HG02884 (cell line): ENCODE measurements at regions not wholly inside any gene's neighbourhood (a gene's known extent, or its start where the extent isn't known, plus 50 kb on each side); places are given as distances from the start of the nearest gene placed in this dataset.
"Not testable (repeated sequence)": the region's sequence is repeated elsewhere in the genome, so short reads cannot be mapped to it uniquely, and the experiment has no call there.

Source experiments
- ATAC-seq: cut with Tn5 transposase; IDR thresholded peaks from one replicate; pipeline ENCODE4 v1.9.1; 2021; ENCODE audit warnings: mild to moderate bottlenecking, moderate library complexity; ENCODE audit not compliant: unreplicated experiment

- no peak for ATAC-seq
Measured at GRCh38 chr9:21688108-21689102, 114.0 kb upstream of the MTAP start.

DNA sequence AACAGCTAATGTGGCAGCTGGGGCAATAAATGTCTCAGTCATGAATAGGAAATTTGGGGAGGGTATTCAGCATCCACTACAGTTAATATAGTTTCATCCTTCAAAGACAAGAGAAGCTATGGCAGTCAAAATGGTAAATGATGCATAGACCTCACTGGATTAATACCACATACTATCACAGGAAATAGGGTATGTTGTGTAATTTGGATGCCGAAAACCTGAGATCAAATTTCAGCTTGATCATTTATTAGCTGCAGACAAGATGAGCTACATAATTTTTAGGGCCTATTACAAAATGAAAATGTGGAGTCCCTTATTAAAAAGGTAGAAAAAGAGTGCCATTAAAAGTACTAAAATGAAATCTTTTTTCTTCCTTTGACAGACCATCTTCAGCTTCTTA lies 112.6 kb upstream of the MTAP start:
- ATAC-seq: no peak

DNA sequence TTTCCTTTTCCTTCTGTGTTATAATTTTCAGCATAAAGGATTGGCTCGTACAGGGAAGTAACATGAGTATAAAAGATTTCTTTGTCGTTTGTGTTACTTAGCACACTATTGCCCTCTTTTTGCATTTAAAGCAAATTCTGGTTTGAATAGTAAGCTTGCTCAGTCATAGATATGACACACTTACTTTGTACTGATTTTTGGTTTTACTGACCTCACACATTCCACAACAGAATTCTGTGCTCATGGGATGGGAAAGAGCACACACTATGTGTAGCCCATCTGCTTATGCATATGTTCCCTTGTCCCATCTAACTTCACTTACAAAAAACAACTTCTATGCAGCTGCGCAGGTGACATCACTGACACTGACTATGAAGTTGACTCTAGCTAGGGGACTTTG lies 111.9 kb upstream of the MTAP start:
- no peak for ATAC-seq

- ATAC-seq: no peak
Measured at GRCh38 chr9:21692390-21692789, 110.0 kb upstream of the MTAP start.

DNA sequence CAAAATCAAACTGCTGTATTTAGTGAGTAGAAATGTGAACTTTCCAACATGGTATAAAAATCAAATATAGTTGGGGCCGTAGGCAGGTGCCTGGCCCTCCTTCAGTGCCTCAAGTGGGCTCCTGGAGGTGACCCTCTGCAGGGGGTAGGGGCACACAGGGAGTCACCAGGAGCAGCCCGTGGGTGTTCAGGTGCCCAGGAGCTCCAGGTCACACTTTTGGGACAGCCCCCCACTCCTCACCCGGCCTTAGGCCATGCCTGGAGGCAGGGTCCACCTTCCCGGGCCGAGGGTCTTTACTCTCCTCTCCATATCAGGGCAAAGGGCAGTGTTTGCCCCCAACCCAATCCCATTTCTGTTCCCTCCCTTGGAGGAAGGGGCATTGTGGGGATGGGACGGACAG lies 108.0 kb upstream of the MTAP start:
- no peak for ATAC-seq

GRCh38 chr9:21695443-21695842 lies 107.0 kb upstream of the MTAP start:
- no peak for ATAC-seq

DNA sequence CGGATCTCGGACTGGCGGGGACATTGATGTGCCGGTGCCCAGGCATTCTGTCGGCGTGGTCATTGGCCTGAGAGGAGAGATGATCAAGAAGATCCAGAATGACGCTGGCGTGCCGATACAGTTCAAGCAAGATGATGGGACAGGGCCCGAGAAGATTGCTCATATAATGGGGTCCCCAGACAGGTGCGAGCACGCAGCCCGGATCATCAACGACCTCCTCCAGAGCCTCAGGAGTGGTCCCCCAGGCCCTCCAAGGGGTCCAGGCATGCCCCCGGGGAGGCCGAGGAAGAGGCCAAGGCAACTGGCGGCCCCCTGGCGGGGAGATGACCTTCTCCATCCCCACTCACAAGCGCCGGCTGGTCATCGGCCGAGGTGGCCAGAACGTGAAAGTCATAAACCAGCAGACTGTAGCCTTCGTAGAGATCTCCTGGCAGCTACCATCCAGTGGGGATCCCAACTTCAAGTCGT lies 106.5 kb upstream of the MTAP start:
- ATAC-seq: no peak

- no peak for ATAC-seq
Measured at GRCh38 chr9:21696411-21696871, 106.0 kb upstream of the MTAP start.

DNA sequence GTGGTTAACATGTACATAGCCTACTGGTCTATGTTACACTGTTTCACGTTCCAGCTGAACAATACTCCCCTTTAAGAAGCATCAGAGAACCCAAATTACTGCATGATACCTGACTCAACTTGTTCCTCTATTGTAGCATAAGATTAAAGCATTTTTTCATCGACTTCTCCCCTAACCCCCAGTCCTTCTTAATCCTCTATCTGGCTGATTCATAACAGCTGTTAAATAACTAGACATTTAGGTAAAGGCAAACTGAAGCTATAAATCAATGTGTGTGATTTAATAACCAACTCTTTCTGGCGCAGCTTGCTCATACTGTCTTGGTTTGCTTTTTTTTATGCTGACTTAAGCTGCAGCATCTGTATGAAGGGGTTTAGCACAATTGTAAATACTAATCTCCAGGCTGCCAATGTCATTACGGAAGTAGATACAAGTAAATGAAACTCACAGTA lies 94.2 kb upstream of the MTAP start:
- ATAC-seq: no peak

- ATAC-seq: no peak
Measured at GRCh38 chr9:21708856-21709255, 93.6 kb upstream of the MTAP start.

DNA sequence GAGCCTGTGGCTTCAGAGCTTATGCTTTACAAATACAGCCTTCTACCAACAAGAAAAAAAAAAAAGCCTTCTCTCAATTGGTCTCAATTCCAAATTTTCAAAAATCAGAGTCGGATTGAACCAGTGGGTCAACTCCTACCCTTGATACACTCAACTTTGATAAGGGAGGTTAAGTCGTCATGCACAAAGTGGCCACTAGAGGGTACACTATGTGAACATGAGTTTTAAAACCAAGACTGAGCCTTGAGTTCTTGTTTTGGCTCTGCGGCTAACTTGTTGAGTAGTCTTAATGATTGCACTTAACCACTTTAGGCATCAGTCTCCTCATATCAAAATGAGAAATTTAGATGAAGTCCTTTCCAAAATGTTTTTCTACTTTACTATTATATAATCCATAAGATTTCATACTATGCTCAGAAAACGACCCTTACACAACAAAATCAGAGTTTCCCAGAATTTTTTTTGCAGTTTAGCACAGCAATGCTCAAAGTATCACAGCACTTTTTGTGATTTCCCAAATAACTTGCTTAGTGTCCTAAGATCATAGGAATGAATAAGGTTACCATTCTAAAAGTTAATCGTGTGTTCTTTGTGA lies 92.9 kb upstream of the MTAP start:
- ATAC-seq: peak; percentile 61

DNA sequence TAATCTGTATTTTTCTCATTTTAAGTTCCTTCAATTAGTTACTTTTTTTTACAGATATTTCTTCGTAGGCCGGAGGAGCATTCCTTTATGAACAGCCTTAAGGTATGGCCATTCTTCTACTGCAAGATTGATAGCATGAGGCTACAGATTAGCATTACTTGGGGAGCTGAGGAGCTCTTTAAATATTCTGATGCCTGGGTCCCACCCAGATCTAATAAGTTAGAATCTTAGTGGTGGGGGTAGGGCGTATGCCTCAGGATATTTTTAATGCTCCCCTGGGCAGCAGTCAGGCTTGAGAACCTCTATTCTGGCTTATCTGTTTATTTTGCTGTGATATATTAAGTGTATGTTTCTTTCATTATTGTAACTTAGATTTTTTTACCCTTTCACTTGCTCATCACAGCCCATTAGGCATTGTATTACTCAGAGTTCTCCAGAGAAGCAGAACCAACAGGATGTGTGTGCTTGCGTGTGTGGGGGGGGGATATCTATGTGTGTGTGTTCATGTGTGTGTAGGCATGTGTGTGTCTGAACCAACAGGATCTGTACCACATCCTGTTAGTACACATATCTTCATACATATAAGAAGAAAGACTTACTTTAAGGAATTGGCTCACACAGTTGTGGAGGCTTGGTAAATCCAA lies 91.8 kb upstream of the MTAP start:
- ATAC-seq: no peak

- peak; percentile 76 for ATAC-seq
Measured at GRCh38 chr9:21711504-21711903, 90.9 kb upstream of the MTAP start.

GRCh38 chr9:21715408-21715807 lies 87.0 kb upstream of the MTAP start:
- ATAC-seq: no peak

- no peak for ATAC-seq
Measured at GRCh38 chr9:21720758-21721157, 81.7 kb upstream of the MTAP start.

DNA sequence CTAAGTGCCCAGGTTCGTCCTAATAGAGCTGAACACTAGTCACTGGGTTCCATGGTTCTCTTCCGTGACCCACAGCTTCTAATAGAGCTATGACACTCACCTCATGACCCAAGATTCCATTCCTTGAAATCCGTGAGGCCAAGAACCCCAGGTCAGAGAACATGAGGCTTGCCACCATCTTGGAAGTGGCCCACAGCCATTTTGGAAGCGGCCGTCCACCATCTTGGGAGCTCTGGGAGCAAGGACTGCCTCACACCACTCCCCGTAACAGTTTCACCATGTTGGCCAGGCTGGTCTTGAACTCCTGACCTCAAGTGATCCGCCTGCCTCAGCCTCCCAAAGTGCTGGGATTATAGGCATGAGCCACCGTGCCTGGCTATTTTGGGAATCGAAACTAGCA lies 75.0 kb upstream of the MTAP start:
- not testable (repeated sequence) for ATAC-seq

GRCh38 chr9:21728781-21729180 lies 73.7 kb upstream of the MTAP start:
- no peak for ATAC-seq

GRCh38 chr9:21729648-21730047 lies 72.8 kb upstream of the MTAP start:
- no peak for ATAC-seq

DNA sequence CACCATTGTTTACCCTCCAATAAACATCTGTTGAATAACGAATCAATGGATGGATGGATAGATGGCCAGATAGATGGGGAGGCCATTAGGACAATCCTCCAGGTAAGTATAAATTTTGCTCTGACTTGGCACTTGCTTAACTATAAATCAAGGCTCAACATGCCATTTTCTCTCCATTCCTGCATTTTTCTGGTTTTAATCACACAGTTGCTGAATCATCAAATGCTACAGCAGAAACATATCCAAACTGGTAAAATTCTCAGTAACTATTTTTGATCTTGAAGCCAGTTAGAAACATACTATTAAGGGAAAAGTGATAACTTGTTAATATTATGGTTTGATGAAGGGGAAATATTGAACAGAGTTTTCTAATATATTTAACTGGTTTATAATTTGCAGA lies 71.5 kb upstream of the MTAP start:
- no peak for ATAC-seq

DNA sequence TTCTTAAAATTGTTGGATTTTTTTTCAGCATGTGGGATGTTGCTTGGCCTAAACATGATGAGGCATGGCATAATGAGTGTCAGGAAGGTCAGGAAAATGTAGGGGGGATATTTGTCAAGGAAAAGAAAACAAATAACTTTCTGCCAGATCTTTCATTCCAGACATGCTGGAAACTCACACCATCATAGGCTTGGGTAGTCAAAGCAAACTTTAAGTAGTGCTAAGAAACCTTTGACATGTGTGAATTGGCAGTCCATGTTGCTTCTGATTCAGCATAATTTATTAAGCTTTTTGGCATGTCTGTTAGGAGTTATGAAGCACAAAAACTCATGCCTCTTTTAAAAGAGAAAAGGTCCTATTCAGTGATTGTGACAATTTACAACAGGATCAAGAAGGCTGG lies 61.3 kb upstream of the MTAP start:
- ATAC-seq: no peak

DNA sequence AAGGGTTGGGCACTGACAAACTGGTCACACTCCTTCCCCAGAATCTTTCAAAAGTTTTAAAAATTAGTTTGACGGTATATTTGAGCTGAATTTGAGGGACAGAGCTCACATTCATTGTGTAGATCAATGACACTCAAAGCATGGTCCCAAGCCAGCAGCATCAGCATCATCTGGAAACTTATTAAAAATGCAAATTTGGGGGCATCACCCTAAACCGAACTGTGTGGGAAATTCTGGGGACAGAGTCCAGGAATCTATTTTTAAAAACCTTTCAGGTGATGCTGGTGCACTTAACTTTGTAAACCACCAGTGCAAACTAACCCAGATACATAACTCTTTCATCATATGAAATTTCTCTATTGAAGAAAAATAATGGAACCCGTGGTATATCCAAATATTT lies 58.1 kb upstream of the MTAP start:
- ATAC-seq: no peak

DNA sequence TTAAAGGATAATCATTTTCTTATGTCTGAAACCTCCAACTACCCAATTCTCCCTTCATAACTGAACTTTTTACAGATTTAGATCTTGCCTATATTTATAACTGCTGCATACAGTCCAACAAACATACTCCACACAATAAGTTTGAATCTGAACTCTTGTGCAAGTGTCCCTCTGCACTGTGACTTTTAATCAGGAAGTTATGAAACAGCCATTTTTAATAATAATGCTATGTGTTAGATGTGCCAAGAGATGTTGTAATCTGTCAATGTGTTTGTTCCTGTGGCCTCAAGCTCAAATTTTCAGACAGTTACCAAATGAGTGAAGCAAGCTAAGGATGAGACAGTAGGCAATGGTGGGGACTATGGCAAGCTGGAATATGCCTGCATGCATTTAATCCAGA lies 57.6 kb upstream of the MTAP start:
- no peak for ATAC-seq
